ENCODE measurements at regions not wholly inside any gene's neighbourhood (a gene's known extent, or its start where the extent isn't known, plus 50 kb on each side); places are given as distances from the start of the nearest gene placed in this dataset.

- DNase-seq, result no peak
Measured at GRCh38 chr16:87552072-87552718, 50.1 kb upstream of the JPH3 start.

GRCh38 chr16:87551487-87551886 is 50.8 kb upstream of the JPH3 start:
- no peak for DNase-seq

- peak; percentile 43 for DNase-seq
Measured at GRCh38 chr16:87550495-87550961, 51.8 kb upstream of the JPH3 start.

- no peak for DNase-seq
Measured at GRCh38 chr16:87549627-87550494, 52.4 kb upstream of the JPH3 start.

- DNase-seq, result peak; percentile 5
Measured at GRCh38 chr16:87548046-87548445, 54.3 kb upstream of the JPH3 start.

GRCh38 chr16:87543436-87544191 is 50.8 kb upstream of the ZCCHC14 start:
- peak; percentile 34 for DNase-seq

- DNase-seq, result no peak
Measured at GRCh38 chr16:87542531-87543102, 49.8 kb upstream of the ZCCHC14 start.

Measured in suppressor macrophage treated with lipopolysaccharide for 4 hours (primary cell).